HG03442 (cell line): ENCODE measurements at regions not wholly inside any gene's neighbourhood (a gene's known extent, or its start where the extent isn't known, plus 50 kb on each side); places are given as distances from the start of the nearest gene placed in this dataset.
A peak's percentile ranks its signal among the peaks of the same experiment; 100 is the strongest.

Experiments
- ATAC-seq: cut with Tn5 transposase; IDR thresholded peaks from one replicate; pipeline ENCODE4 v1.9.1; 2021; ENCODE audit warnings: mild to moderate bottlenecking, moderate library complexity; ENCODE audit not compliant: unreplicated experiment

- ATAC-seq: no peak
These were observed 245.8 kb upstream of the JAG1 start for GRCh38 chr20:10919396-10920140.

- no peak for ATAC-seq
These were observed 246.6 kb upstream of the JAG1 start for GRCh38 chr20:10920396-10920795.

- no peak for ATAC-seq
These were observed 247.8 kb upstream of the JAG1 start for GRCh38 chr20:10921491-10922010.

GRCh38 chr20:10922506-10922905 is 248.7 kb upstream of the JAG1 start:
- no peak for ATAC-seq

- no peak for ATAC-seq
These were observed 249.1 kb upstream of the JAG1 start for GRCh38 chr20:10922941-10923340.

GRCh38 chr20:10924644-10925201 is 250.9 kb upstream of the JAG1 start:
- no peak for ATAC-seq

- no peak for ATAC-seq
These were observed 252.0 kb upstream of the JAG1 start for GRCh38 chr20:10925767-10926166.

GRCh38 chr20:10927011-10927583 is 253.3 kb upstream of the JAG1 start:
- no peak for ATAC-seq

- no peak for ATAC-seq
These were observed 254.4 kb upstream of the JAG1 start for GRCh38 chr20:10927936-10928840.

- no peak for ATAC-seq
These were observed 255.1 kb upstream of the JAG1 start for GRCh38 chr20:10928841-10929421.

- no peak for ATAC-seq
These were observed 262.0 kb upstream of the JAG1 start for GRCh38 chr20:10935658-10936402.

GRCh38 chr20:10936786-10937185 is 263.0 kb upstream of the JAG1 start:
- ATAC-seq: no peak

GRCh38 chr20:10939331-10939941 is 265.6 kb upstream of the JAG1 start:
- no peak for ATAC-seq

GRCh38 chr20:10940941-10941340 is 267.1 kb upstream of the JAG1 start:
- ATAC-seq: peak; percentile 97

GRCh38 chr20:10943686-10944265 is 270.0 kb upstream of the JAG1 start:
- no peak for ATAC-seq

- ATAC-seq: peak; percentile 89
These were observed 272.5 kb upstream of the JAG1 start for GRCh38 chr20:10946124-10946880.

GRCh38 chr20:10947726-10948125 is 273.9 kb upstream of the JAG1 start:
- ATAC-seq: no peak

GRCh38 chr20:10949930-10950783 is 276.4 kb upstream of the JAG1 start:
- ATAC-seq: no peak
